K562 (cell line): ENCODE measurements at regions not wholly inside any gene's neighbourhood (a gene's known extent, or its start where the extent isn't known, plus 50 kb on each side); places are given as distances from the start of the nearest gene placed in this dataset.

Experiments used
- ATAC-seq: fragments of 200-7000 bp; cut with Tn5 transposase; 3 replicates; pipeline ENCODE4 v1.9.1; 2020; ENCODE audit warnings: moderate library complexity
- BruUV-seq: library from RNA; stranded (reverse); fragments of 400-500 nt; replicated peaks from 2 replicates; lab custom pipeline; 2021; lab: Mats Ljungman, UMichigan
- CTCF ChIA-PET: fragments of 300-600 bp; formaldehyde crosslinking; extraction: SDS; loops from one replicate; lab custom pipeline; 2021; ENCODE audit warnings: low intra/inter-chr PET ratio; lab: Yijun Ruan, JAX
- POLR2A ChIA-PET: fragments of 300-600, 350-650 bp; sonication (Branson Sonifier 250); formaldehyde crosslinking; extraction: SDS; loops from one replicate; lab custom pipeline; 2021; ENCODE audit warnings: antibody characterized with exemption, inconsistent platforms; lab: Yijun Ruan, JAX
- DNase-seq, 4 experiments: peaks; one replicate each; pipeline versions ENCODE4 v3.0.0 to v3.0.0-alpha.2; 2011 to 2018; ENCODE audit warnings: low spot score in 3 of 4, mixed read lengths in 3 of 4; ENCODE audit errors: extremely low read depth in 1 of 4
- FAIRE-seq: peaks from 2 replicates; lab custom pipeline; 2011; peaks lifted over from hg19 to GRCh38; lab: Jason Lieb, UNC
- H2AFZ ChIP-seq: 2 replicates; pipeline ENCODE4 v1.6.0; 2011; ENCODE audit warnings: low read depth, low read length, control low read depth, inconsistent platforms
- H3K27ac ChIP-seq: fragments of 200-600 bp; 3 replicates; pipeline ENCODE4 v1.8.0; 2011; ENCODE audit warnings: low read depth, mild to moderate bottlenecking, control low read depth, inconsistent platforms, low read length, moderate library complexity, mixed read lengths; ENCODE audit errors: extremely low read depth
- H3K27me3 ChIP-seq, 2 experiments: fragments of 300-600 bp in 1 of 2; 2 replicates in 1 of 2; 3 replicates in 1 of 2; pipeline versions ENCODE4 v1.6.0 to v1.8.0; 2011; ENCODE audit warnings: inconsistent platforms in 2 of 2, low read length in 2 of 2, mild to moderate bottlenecking in 1 of 2, mixed read lengths in 1 of 2, moderate library complexity in 1 of 2; ENCODE audit not compliant: control insufficient read depth in 2 of 2, insufficient read depth in 2 of 2
- H3K36me3 ChIP-seq: fragments of 300-600 bp; 3 replicates; pipeline ENCODE4 v1.8.0; 2011; ENCODE audit warnings: mild to moderate bottlenecking, low read length, inconsistent platforms; ENCODE audit not compliant: control insufficient read depth, insufficient read depth
- H3K4me1 ChIP-seq, 2 experiments: fragments of 200-600 bp in 1 of 2; replicated peaks in 1 of 2; 2 replicates in 1 of 2; 3 replicates in 1 of 2; pipeline versions ENCODE4 v1.5.1 to v1.8.0; 2011; ENCODE audit warnings: inconsistent platforms in 2 of 2, low read length in 2 of 2, mild to moderate bottlenecking in 1 of 2, mixed read lengths in 1 of 2, moderate library complexity in 1 of 2; ENCODE audit not compliant: control insufficient read depth in 2 of 2, insufficient read depth in 2 of 2
- H3K4me2 ChIP-seq: 2 replicates; pipeline ENCODE4 v1.6.1; 2011; ENCODE audit warnings: low read length, control low read depth, inconsistent platforms, mixed read lengths; ENCODE audit not compliant: insufficient read depth
- H3K4me3 ChIP-seq: fragments of 200-600 bp; sonication (generic), shearing (Covaris generic); 2 replicates; pipeline ENCODE4 v1.5.1; 2016; ENCODE audit warnings: control low read depth, inconsistent platforms
- H3K79me2 ChIP-seq: fragments of 200-600 bp; 3 replicates; pipeline ENCODE4 v1.8.0; 2011; ENCODE audit warnings: low read length, inconsistent platforms; ENCODE audit not compliant: control insufficient read depth, insufficient read depth
- H3K9ac ChIP-seq, 2 experiments: 2 replicates each; pipeline versions ENCODE4 v1.6.0 to v1.6.1; 2011; ENCODE audit warnings: low read depth in 2 of 2, low read length in 2 of 2, control low read depth in 1 of 2, inconsistent platforms in 1 of 2, mild to moderate bottlenecking in 1 of 2, mixed read lengths in 1 of 2; ENCODE audit not compliant: insufficient read depth in 1 of 2
- H3K9me1 ChIP-seq: one replicate; pipeline ENCODE4 v1.6.0; 2011; ENCODE audit warnings: inconsistent platforms, mild to moderate bottlenecking, low read length, moderate library complexity; ENCODE audit not compliant: control insufficient read depth, insufficient read depth
- H3K9me3 ChIP-seq: replicated peaks from 2 replicates; pipeline ENCODE4 v1.5.1; 2011; ENCODE audit warnings: low read depth, low read length, inconsistent platforms; ENCODE audit not compliant: control insufficient read depth, insufficient read depth
- H4K20me1 ChIP-seq: replicated peaks from 2 replicates; pipeline ENCODE4 v1.6.1; 2011; ENCODE audit warnings: low read length, inconsistent platforms, mixed read lengths; ENCODE audit not compliant: control insufficient read depth, insufficient read depth
- DACH1 ChIP-seq: fragments of 450-650 bp; IDR thresholded peaks from 2 replicates; pipeline ENCODE4 v1.6.1; 2018; ENCODE audit not compliant: partially characterized antibody
- DMBX1 ChIP-seq: fragments of 250-450 bp; sonication (Bioruptor Pico); IDR thresholded peaks from 2 replicates; pipeline ENCODE4 v1.8.0; 2022; ENCODE audit warnings: inconsistent platforms, mild to moderate bottlenecking, moderate library complexity, borderline replicate concordance
- SMAD2 ChIP-seq: fragments of 150-350 bp; IDR thresholded peaks from 2 replicates; pipeline ENCODE4 v1.6.1; 2014; ENCODE audit warnings: low read depth, mild to moderate bottlenecking, low read length
- SP1 ChIP-seq: sonication (generic); formaldehyde crosslinking; IDR thresholded peaks from 2 replicates; pipeline ENCODE4 v1.8.1; 2022; ENCODE audit warnings: mild to moderate bottlenecking, missing genetic modification reagents
- ZNF324 ChIP-seq: fragments of 250-450 bp; sonication (Bioruptor Pico); IDR thresholded peaks from 2 replicates; pipeline ENCODE4 v1.4.0; 2020; ENCODE audit warnings: mild to moderate bottlenecking
- ZNF445 ChIP-seq: fragments of 250-450 bp; sonication (Bioruptor Pico); IDR thresholded peaks from 2 replicates; pipeline ENCODE4 v1.4.0; 2020; ENCODE audit warnings: low read depth, mild to moderate bottlenecking, moderate library complexity
- WGBS: fragments of 100-300 bp; shearing (Covaris generic); methylation state at CpG from one replicate; pipeline ENCODE4 v1.1.6; 2016; ENCODE audit warnings: low coverage, mixed read lengths; ENCODE audit not compliant: insufficient coverage; ENCODE audit errors: missing lambda C conversion rate; 5-methylcytosine and 5-hydroxymethylcytosine counted together
- in situ Hi-C: fragments of 300-500 bp; cut with MboI; formaldehyde crosslinking; loops from 4 replicates; pipeline ENCODE4 v1.15.0; 2018; ENCODE audit warnings: inconsistent platforms, mixed read lengths
- intact Hi-C: fragments of 100-400 bp; cut with micrococcal nuclease; formaldehyde crosslinking; loops from 2 replicates; pipeline ENCODE4 v1.14.2; 2022
- TF ChIP-seq, protein P1 (sequence below): sonication (generic); formaldehyde crosslinking; IDR thresholded peaks from 2 replicates; pipeline ENCODE4 v1.8.1; 2023; ENCODE audit warnings: mild to moderate bottlenecking, missing genetic modification reagents
- TF ChIP-seq, protein P2 (sequence below), 2 experiments: fragments of 450-650 bp in 1 of 2; sonication (generic) in 1 of 2; formaldehyde crosslinking in 1 of 2; IDR thresholded peaks; 2 replicates each; pipeline versions ENCODE4 v1.7.1 to v1.9.0; 2016 to 2022; ENCODE audit warnings: inconsistent platforms in 1 of 2, mild to moderate bottlenecking in 1 of 2, missing genetic modification reagents in 1 of 2

DNA sequence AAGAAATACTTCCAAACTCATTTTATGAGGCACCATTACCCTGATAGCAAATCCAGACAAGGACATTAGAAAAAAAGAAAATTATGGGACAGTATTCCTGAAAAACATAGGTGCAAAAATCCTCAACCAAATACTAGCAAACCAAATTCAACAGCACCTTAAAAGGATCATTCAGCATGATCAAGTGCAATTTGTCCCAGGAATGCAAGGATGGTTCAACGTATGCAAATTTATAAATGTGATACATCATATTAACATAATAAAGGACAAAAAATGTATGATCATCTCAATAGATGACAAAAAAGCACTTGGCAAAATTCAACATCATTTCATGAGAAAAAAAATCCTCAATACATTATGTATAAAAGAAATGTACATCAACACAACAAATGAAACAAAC, 162.9 kb downstream of the DUSP6 start:
- CTCF ChIA-PET: no interaction called here
- intact Hi-C loops: no loop called here

More for the DNA sequence above, 162.9 kb downstream of the DUSP6 start:
- ATAC-seq (no peak), DNase-seq (no peak)
- Histone ChIP-seq H3K9me1 (no peaks in the 10 kb centered on the region), H2AFZ (no peak overlapping the region)
- WGBS: 0% methylated on average over 1 of the region's 1 CpG
- TF ChIP-seq ZNF324 (CRISPR knock-in tag) (peak; percentile 100), DACH1 (no peak), SP1 (no peak), DMBX1 (CRISPR knock-in tag) (no peak), SMAD2 (no peak), ZNF445 (0 out of 2 replicates have a peak, but pooled peaks have one; percentile 44)
- TF ChIP-seq, protein P1, sequence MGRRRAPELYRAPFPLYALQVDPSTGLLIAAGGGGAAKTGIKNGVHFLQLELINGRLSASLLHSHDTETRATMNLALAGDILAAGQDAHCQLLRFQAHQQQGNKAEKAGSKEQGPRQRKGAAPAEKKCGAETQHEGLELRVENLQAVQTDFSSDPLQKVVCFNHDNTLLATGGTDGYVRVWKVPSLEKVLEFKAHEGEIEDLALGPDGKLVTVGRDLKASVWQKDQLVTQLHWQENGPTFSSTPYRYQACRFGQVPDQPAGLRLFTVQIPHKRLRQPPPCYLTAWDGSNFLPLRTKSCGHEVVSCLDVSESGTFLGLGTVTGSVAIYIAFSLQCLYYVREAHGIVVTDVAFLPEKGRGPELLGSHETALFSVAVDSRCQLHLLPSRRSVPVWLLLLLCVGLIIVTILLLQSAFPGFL (CRISPR knock-in tag): no peak
- TF ChIP-seq, protein P2, sequence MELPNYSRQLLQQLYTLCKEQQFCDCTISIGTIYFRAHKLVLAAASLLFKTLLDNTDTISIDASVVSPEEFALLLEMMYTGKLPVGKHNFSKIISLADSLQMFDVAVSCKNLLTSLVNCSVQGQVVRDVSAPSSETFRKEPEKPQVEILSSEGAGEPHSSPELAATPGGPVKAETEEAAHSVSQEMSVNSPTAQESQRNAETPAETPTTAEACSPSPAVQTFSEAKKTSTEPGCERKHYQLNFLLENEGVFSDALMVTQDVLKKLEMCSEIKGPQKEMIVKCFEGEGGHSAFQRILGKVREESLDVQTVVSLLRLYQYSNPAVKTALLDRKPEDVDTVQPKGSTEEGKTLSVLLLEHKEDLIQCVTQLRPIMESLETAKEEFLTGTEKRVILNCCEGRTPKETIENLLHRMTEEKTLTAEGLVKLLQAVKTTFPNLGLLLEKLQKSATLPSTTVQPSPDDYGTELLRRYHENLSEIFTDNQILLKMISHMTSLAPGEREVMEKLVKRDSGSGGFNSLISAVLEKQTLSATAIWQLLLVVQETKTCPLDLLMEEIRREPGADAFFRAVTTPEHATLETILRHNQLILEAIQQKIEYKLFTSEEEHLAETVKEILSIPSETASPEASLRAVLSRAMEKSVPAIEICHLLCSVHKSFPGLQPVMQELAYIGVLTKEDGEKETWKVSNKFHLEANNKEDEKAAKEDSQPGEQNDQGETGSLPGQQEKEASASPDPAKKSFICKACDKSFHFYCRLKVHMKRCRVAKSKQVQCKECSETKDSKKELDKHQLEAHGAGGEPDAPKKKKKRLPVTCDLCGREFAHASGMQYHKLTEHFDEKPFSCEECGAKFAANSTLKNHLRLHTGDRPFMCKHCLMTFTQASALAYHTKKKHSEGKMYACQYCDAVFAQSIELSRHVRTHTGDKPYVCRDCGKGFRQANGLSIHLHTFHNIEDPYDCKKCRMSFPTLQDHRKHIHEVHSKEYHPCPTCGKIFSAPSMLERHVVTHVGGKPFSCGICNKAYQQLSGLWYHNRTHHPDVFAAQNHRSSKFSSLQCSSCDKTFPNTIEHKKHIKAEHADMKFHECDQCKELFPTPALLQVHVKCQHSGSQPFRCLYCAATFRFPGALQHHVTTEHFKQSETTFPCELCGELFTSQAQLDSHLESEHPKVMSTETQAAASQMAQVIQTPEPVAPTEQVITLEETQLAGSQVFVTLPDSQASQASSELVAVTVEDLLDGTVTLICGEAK (IDR thresholded peaks at IDR 0.05): no peak
- TF ChIP-seq, protein P2 (CRISPR knock-in tag; IDR thresholded peaks at IDR 0.05): no peak
- TF ChIP-seq, all 486 proteins: peak for 2
- H3K36me3 ChIP-seq: no peaks in the 10 kb centered on the region
- no peaks in the 10 kb centered on the region; a peak in 1 of 5 replicates for H3K4me1 ChIP-seq
- H3K4me3 ChIP-seq: no peak overlapping the region
- H3K79me2 ChIP-seq: no peaks in the 10 kb centered on the region
- no peaks in the 10 kb centered on the region for H4K20me1 ChIP-seq
- H3K9ac ChIP-seq: no peak overlapping the region
- no peak overlapping the region for H3K4me2 ChIP-seq
- H3K27me3 ChIP-seq: no peaks in the 10 kb centered on the region
- no TSS peak for BruUV-seq
- no peak for FAIRE-seq
- in situ Hi-C loops: no loop called here
- 0 out of 2 replicates have a peak, but pooled peaks cover 2% of the 10 kb centered on the region for H3K9me3 ChIP-seq
- H3K27ac ChIP-seq: no peak overlapping the region
- POLR2A ChIA-PET: no interaction called here
